ENCODE measurements at regions not wholly inside any gene's neighbourhood (a gene's known extent, or its start where the extent isn't known, plus 50 kb on each side); places are given as distances from the start of the nearest gene placed in this dataset.
"Not testable (repeated sequence)": the region's sequence is repeated elsewhere in the genome, so short reads cannot be mapped to it uniquely, and the experiment has no call there.

DNA sequence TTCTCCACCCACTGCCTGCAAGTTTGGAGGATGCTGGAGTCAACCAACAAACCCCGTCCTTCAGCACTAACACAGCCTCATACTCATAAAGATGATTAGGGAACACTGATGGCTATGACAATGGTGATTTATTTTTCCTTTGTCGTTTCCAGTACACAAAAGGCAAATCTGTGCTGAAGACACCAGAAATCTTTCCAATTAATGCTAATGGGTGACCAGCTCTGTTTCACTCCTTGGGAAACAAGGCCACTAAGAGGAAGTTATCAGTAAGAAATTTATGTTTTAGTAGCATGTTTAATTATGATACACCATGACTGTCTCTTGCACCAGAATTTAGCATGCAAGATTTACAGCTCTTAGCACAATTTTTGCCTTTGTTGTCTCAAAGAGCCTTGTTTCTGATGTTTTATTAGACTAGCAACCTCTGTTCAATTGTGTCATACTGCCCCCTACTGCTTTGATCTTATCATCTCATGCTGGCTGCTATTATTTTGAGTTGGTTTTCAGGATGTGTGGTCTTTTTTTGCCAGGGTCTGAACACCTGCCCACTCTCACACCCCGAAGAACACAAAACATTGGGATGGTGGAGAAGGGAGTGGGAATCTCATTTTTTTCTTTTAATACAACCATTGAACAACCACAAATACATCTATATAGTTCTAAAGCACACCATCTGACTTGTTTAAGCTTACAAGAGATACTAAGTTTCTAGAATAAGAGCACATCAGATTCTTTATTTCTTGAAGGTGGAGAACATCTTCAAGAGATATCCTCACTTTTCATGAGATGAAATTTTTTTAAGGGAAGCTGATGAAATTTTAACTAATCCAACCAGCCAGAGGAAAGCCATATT lies 160.9 kb downstream of the SPTSSA start:
- DNase-seq (ENCODE audit: insufficient read length, low spot score) (peak; percentile 16), FAIRE-seq (peak; percentile 83)
- no peak for TF ChIP-seq POLR2A (IDR thresholded peaks at IDR 0.05; ENCODE audit: low read depth, low read length)

DNA sequence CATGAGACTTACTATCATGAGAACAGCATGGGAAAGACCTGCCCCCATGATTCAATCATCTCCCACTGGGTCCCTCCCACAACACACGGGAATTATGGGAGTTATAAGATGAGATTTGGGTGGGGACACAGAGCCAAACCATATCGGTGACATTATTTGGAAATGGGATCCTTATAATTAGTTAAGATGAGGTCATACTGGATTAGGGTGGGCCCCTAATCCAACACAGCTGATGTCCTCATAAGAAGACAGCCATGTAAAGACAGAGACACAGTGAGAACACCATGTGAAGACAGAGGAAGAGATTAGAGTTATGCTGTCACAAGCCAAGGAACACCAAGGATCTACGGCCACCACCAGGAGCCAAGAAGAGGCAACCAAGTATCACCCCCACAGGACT lies 161.7 kb downstream of the SPTSSA start:
- FAIRE-seq (no peak), DNase-seq (ENCODE audit: insufficient read length, low spot score) (no peak)
- no peak for TF ChIP-seq POLR2A (IDR thresholded peaks at IDR 0.05; ENCODE audit: low read depth, low read length)

DNA sequence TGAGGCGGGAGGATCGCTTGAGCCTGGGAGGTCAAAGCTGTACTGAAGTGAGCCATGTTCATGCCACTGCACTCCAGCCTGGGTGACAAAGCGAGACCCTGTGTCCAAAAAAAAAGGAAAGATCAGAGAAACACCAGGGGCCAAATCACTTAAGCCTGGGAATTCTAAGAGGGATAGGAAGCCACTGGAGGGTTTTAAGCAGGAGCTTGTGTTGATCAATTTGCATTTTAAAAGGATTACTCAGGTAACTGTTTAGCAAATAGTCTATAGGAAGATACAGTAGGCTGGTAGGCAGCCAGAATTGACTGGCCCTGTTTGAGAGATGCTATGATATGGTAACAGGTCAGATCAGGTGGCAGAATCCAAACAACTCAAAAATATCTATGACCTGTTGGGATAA lies 162.7 kb downstream of the SPTSSA start:
- TF ChIP-seq POLR2A (IDR thresholded peaks at IDR 0.05; ENCODE audit: low read depth, low read length), result no peak
- no peak for DNase-seq (ENCODE audit: insufficient read length, low spot score)
- no peak for FAIRE-seq

DNA sequence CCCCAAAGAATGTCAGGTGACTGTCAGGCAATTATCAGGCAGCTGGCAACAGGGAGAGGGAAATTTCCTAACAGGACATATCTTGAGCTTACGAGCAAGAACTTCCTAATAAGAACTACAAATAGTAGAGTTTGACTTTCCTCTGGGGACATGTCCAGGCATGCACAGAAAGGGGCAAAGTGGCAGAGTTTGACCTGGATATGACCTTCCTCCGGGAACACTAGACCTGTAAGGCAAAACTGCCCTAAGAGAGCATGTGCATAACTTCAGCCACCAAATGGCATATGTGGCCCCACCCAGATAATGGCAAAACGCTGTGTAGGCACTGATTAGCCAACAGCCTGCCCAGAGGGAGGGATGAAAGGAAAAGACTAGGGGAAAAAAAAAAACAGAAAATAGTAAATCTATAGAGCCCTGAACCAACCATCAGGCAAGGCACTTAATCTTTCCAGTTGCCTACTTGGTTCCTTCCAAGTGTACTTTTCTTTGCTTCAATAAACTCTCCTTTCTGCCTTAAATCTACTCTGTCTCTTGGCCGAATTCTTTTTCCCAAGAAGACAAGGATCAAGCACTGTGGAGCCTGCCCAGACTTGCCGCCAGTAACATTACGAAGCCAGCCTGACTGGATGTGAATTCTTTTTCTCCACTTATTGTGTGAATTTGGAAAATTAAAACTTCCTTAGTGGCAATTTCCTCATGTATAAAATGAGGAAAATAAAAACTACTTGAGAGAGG lies 164.1 kb downstream of the SPTSSA start:
- TF ChIP-seq POLR2A (IDR thresholded peaks at IDR 0.05; ENCODE audit: low read depth, low read length), result no peak
- FAIRE-seq (no peak), DNase-seq (ENCODE audit: insufficient read length, low spot score) (no peak)

DNA sequence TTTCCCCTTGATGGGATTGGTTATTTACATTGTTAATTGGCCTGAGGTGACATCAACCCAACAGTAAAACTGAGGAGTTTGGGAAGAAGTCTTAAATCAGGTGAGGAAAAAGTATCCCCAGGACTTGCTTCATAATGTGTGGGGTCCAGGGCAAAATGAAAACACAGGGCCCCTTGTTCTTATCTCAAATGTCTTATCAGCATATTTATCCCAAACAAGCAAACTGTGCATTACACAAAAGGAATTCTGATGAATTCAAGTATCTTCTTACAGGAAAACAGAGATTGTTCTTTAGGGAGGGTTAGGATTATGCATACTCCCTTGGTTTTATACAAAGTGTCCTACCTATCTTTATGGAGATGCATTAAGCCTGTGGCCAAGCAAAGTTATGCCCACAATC lies 178.4 kb downstream of the SPTSSA start:
- TF ChIP-seq POLR2A (IDR thresholded peaks at IDR 0.05; ENCODE audit: low read depth, low read length), result no peak
- FAIRE-seq (no peak), DNase-seq (ENCODE audit: insufficient read length, low spot score) (no peak)

DNA sequence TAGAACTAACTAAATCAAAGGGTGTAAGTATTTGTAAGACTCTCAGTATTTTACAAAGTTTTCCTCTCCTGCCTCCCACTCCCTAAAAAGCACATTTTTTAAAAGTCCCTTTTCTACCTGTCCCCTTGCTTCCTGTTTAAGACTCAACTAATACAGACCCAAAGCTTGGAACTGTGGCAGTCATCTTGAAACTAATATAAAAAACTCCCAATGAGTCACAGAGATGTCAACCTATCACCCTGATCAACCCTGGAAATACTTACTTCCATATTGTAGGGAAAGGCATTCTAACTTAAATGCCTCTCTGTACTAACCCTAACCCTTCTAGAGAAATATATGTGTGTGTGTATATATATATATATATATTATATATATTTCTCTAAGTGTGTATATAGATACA lies 184.8 kb downstream of the SPTSSA start:
- no peak for FAIRE-seq
- DNase-seq (ENCODE audit: insufficient read length, low spot score), result no peak
- no peak for TF ChIP-seq POLR2A (IDR thresholded peaks at IDR 0.05; ENCODE audit: low read depth, low read length)

DNA sequence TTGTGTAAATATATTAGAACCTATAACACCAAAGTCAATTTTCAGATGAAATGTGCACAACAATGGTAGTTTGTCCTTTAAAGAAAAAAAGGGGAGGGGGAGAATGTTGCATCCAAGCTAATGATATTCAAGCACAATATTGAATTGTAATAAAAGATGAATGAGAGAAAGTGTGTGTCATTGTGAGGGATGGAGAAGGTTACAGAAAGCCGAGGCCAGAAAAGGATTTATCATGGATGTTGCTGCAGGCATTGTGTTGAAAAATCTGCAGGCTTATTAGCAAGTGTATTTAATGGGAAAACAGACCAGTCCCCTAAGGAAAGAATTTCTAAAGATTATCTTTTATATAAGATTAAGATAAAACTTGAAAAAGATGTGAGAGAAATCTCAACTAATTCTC lies 186.5 kb downstream of the SPTSSA start:
- TF ChIP-seq POLR2A (IDR thresholded peaks at IDR 0.05; ENCODE audit: low read depth, low read length), result no peak
- DNase-seq (ENCODE audit: insufficient read length, low spot score), result no peak
- no peak for FAIRE-seq

DNA sequence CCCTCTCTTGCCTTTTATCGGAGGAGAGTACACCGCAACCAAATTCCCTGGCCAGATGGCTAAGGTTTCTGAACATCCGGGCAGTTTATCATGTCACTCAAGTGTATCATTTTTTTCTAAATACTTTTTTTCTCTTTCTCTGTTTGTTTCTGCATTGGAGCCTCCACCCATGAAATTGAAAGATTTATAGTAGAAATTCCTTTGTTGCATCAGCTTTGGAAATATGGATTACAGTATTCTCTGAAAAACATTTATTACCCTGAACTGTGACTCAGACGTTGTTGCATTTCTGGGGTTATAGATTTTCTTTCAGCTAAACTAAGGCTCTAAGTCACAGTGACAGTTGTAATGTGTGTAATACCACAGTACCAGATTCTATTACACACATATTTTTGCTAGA lies 187.0 kb downstream of the SPTSSA start:
- FAIRE-seq (peak; percentile 27), DNase-seq (ENCODE audit: insufficient read length, low spot score) (no peak)
- TF ChIP-seq POLR2A (IDR thresholded peaks at IDR 0.05; ENCODE audit: low read depth, low read length), result no peak

DNA sequence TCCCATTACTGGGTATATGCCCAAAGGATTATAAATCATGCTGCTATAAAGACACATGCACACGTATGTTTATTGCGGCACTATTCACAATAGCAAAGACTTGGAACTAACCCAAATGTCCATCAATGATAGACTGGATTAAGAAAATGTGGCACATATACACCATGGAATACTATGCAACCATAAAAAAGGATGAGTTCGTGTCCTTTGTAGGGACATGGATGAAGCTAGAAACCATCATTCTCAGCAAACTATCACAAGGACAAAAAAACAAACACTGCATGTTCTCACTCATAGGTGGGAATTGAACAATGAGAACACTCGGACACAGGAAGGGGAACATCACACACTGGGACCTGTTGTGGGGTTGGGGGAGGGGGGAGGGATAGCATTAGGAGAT lies 188.3 kb downstream of the SPTSSA start:
- DNase-seq (ENCODE audit: insufficient read length, low spot score); FAIRE-seq: not testable (repeated sequence)

DNA sequence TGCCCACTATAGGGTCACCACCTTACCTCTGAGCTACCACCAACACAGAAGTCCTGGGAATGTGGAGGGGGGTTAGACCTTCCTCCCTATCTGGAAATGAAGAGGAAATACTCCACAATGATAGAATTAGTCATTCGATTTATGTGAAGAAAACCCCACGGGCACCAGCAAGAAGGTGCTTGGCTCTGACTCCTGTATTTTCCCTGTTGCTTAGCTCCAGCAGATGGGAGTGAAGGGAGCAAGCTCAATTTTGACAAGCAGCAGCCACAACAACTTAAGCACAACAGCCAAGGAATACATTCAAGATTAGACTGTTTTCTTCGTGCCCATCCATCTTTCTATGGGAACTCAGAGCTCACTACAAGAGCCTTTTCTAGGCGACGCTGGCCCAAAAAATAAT lies 191.7 kb downstream of the SPTSSA start:
- FAIRE-seq (no peak), DNase-seq (ENCODE audit: insufficient read length, low spot score) (no peak)
- TF ChIP-seq POLR2A (IDR thresholded peaks at IDR 0.05; ENCODE audit: low read depth, low read length), result no peak

DNA sequence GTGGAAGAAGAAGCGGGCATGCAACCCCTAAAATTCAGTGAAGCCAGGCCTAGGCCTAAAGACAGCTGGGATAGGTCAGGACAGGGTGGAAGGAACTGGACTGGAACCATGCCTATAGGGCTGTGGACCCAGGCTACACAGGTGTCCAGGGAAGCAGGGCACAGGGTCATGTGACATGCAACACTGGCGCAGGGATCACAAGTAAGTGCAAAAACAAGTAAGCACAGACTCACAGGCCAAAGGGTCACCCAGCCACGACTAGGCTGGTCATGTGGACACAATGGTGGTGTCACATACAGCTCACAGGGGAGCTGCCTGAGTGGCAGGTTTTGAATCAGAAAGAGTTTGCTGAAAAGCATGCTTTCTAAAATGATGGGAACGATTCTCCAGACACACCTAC lies 195.7 kb downstream of the SPTSSA start:
- no peak for TF ChIP-seq POLR2A (IDR thresholded peaks at IDR 0.05; ENCODE audit: low read depth, low read length)
- FAIRE-seq, result no peak
- no peak for DNase-seq (ENCODE audit: insufficient read length, low spot score)

DNA sequence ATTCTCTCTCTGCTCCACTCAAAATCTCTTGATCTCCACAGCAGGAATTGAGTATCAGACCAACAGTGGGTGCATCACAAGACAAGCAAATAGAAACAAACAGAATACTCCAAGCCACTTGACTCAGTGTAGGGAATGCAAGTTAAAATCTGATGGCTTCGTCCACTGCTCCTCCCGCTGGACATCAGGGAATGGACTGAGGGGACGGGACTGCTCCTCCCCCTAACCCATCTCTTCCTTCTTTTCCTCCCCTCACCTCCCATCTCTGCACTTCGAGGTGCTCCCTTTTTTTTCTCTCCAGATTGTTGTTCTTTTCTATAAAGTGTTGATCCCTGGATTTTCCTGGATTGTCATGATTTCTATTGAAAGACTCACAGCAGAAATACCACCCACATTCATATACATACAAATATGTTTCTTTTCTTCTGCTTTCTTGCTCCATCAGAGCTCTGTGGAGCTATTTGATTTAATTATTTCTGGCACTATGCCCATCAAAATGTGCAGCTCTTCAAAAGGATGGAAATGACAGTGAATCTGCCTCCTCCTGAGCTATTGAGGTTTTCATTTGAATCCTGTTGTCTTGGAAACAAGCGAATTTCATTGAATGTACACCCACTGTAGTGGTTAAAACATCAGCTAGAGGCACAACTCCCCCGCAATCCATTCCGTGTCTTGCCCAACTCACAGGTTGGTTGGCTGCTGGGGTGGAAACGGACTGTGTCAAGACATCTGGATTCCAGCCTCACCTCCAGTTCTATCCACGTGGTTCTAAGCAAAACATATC lies 199.7 kb downstream of the SPTSSA start:
- DNase-seq (ENCODE audit: insufficient read length, low spot score) (no peak), FAIRE-seq (no peak)
- no peak for TF ChIP-seq POLR2A (IDR thresholded peaks at IDR 0.05; ENCODE audit: low read depth, low read length)

DNA sequence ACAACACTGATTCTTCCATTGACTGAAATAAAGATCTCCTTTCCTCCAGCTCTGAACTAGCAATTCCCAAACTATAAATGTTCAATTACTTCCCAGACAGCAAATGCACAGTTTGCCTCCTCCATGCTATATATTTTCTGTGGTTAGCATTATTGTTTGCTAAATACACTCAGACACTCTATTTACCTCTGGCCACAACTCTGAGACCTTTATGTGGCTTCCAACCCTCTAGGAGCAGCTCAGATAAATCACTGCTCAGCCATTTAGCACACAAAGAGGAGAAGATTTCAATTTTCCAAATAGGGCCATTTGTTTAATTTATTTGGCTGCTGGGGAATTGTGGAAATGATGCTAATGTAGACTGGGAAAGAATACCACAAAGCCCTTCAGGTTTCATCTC lies 202.0 kb downstream of the SPTSSA start:
- DNase-seq (ENCODE audit: insufficient read length, low spot score), result no peak
- TF ChIP-seq POLR2A (IDR thresholded peaks at IDR 0.05; ENCODE audit: low read depth, low read length), result no peak
- FAIRE-seq, result no peak

DNA sequence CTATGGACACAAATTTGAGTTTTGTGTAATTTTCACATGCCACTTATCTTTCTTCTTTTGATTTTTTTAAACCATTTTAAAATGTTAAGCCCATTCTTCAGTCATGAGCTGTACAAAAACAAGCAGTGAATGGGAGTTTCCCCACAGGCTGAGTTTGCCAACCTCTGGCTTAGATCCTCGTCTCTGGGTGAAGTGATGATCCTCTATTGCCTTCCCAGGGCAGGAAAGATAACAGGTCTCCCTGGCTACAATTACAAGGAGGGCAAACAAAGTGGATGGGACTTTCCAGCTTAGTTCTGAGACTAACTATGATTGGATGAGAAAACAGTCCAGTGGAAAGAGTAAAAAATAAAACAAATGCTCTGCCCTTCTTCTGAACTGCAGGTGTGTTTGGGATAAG lies 203.7 kb downstream of the SPTSSA start:
- TF ChIP-seq POLR2A (IDR thresholded peaks at IDR 0.05; ENCODE audit: low read depth, low read length), result no peak
- DNase-seq (ENCODE audit: insufficient read length, low spot score), result no peak
- no peak for FAIRE-seq
